ENCODE measurements at regions not wholly inside any gene's neighbourhood (a gene's known extent, or its start where the extent isn't known, plus 50 kb on each side); places are given as distances from the start of the nearest gene placed in this dataset.
"Not testable (repeated sequence)": the region's sequence is repeated elsewhere in the genome, so short reads cannot be mapped to it uniquely, and the experiment has no call there.

DNA sequence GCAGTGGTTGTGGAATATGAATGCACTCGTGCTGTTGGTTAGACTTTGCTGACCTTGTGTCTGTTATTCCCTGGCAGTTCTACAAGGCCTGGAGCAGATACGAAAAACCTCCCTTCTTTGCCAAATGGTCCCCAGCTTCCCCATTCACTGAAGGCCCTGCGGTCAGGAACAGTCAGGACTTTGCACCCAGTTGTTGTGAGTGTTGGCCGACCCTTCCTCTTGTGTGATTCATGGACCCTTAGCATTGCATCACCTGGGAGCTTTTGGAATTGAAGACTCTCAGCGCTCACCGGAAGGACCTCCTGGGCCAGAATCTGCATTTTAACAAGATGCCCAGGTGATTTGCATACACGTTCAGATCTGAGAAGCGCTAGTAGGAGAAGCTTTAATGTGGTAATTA lies 71.6 kb downstream of the ALG1L2 start:
- not testable (repeated sequence) for TF ChIP-seq ZNF501 (tag by site-specific recombination; IDR thresholded peaks at IDR 0.05); ZNF133 (tag by site-specific recombination; IDR thresholded peaks at IDR 0.05); ZBTB7A (tag by site-specific recombination; IDR thresholded peaks at IDR 0.05; ENCODE audit: low read depth); ZNF2 (tag by site-specific recombination; IDR thresholded peaks at IDR 0.05); ZNF157 (tag by site-specific recombination; IDR thresholded peaks at IDR 0.05); ZFP69B (tag by site-specific recombination; IDR thresholded peaks at IDR 0.05)
- TF ChIP-seq, protein P1, sequence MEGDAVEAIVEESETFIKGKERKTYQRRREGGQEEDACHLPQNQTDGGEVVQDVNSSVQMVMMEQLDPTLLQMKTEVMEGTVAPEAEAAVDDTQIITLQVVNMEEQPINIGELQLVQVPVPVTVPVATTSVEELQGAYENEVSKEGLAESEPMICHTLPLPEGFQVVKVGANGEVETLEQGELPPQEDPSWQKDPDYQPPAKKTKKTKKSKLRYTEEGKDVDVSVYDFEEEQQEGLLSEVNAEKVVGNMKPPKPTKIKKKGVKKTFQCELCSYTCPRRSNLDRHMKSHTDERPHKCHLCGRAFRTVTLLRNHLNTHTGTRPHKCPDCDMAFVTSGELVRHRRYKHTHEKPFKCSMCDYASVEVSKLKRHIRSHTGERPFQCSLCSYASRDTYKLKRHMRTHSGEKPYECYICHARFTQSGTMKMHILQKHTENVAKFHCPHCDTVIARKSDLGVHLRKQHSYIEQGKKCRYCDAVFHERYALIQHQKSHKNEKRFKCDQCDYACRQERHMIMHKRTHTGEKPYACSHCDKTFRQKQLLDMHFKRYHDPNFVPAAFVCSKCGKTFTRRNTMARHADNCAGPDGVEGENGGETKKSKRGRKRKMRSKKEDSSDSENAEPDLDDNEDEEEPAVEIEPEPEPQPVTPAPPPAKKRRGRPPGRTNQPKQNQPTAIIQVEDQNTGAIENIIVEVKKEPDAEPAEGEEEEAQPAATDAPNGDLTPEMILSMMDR (tag by site-specific recombination; IDR thresholded peaks at IDR 0.05): not testable (repeated sequence)
- TF ChIP-seq, protein P2, sequence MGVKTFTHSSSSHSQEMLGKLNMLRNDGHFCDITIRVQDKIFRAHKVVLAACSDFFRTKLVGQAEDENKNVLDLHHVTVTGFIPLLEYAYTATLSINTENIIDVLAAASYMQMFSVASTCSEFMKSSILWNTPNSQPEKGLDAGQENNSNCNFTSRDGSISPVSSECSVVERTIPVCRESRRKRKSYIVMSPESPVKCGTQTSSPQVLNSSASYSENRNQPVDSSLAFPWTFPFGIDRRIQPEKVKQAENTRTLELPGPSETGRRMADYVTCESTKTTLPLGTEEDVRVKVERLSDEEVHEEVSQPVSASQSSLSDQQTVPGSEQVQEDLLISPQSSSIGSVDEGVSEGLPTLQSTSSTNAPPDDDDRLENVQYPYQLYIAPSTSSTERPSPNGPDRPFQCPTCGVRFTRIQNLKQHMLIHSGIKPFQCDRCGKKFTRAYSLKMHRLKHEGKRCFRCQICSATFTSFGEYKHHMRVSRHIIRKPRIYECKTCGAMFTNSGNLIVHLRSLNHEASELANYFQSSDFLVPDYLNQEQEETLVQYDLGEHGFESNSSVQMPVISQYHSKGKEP (tag by site-specific recombination; IDR thresholded peaks at IDR 0.05): not testable (repeated sequence)
- TF ChIP-seq, protein P3, sequence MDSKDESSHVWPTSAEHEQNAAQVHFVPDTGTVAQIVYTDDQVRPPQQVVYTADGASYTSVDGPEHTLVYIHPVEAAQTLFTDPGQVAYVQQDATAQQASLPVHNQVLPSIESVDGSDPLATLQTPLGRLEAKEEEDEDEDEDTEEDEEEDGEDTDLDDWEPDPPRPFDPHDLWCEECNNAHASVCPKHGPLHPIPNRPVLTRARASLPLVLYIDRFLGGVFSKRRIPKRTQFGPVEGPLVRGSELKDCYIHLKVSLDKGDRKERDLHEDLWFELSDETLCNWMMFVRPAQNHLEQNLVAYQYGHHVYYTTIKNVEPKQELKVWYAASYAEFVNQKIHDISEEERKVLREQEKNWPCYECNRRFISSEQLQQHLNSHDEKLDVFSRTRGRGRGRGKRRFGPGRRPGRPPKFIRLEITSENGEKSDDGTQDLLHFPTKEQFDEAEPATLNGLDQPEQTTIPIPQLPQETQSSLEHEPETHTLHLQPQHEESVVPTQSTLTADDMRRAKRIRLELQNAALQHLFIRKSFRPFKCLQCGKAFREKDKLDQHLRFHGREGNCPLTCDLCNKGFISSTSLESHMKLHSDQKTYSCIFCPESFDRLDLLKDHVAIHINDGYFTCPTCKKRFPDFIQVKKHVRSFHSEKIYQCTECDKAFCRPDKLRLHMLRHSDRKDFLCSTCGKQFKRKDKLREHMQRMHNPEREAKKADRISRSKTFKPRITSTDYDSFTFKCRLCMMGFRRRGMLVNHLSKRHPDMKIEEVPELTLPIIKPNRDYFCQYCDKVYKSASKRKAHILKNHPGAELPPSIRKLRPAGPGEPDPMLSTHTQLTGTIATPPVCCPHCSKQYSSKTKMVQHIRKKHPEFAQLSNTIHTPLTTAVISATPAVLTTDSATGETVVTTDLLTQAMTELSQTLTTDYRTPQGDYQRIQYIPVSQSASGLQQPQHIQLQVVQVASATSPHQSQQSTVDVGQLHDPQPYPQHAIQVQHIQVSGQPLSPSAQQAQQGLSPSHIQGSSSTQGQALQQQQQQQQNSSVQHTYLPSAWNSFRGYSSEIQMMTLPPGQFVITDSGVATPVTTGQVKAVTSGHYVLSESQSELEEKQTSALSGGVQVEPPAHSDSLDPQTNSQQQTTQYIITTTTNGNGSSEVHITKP (tag by site-specific recombination; IDR thresholded peaks at IDR 0.05): not testable (repeated sequence)
- TF ChIP-seq, protein P4, sequence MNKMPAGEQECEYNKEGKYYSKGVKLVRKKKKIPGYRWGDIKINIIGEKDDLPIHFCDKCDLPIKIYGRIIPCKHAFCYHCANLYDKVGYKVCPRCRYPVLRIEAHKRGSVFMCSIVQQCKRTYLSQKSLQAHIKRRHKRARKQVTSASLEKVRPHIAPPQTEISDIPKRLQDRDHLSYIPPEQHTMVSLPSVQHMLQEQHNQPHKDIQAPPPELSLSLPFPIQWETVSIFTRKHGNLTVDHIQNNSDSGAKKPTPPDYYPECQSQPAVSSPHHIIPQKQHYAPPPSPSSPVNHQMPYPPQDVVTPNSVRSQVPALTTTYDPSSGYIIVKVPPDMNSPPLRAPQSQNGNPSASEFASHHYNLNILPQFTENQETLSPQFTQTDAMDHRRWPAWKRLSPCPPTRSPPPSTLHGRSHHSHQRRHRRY (tag by site-specific recombination; IDR thresholded peaks at IDR 0.05): not testable (repeated sequence)
- TF ChIP-seq, protein P5, sequence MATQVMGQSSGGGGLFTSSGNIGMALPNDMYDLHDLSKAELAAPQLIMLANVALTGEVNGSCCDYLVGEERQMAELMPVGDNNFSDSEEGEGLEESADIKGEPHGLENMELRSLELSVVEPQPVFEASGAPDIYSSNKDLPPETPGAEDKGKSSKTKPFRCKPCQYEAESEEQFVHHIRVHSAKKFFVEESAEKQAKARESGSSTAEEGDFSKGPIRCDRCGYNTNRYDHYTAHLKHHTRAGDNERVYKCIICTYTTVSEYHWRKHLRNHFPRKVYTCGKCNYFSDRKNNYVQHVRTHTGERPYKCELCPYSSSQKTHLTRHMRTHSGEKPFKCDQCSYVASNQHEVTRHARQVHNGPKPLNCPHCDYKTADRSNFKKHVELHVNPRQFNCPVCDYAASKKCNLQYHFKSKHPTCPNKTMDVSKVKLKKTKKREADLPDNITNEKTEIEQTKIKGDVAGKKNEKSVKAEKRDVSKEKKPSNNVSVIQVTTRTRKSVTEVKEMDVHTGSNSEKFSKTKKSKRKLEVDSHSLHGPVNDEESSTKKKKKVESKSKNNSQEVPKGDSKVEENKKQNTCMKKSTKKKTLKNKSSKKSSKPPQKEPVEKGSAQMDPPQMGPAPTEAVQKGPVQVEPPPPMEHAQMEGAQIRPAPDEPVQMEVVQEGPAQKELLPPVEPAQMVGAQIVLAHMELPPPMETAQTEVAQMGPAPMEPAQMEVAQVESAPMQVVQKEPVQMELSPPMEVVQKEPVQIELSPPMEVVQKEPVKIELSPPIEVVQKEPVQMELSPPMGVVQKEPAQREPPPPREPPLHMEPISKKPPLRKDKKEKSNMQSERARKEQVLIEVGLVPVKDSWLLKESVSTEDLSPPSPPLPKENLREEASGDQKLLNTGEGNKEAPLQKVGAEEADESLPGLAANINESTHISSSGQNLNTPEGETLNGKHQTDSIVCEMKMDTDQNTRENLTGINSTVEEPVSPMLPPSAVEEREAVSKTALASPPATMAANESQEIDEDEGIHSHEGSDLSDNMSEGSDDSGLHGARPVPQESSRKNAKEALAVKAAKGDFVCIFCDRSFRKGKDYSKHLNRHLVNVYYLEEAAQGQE (tag by site-specific recombination; IDR thresholded peaks at IDR 0.05): not testable (repeated sequence)
- TF ChIP-seq, protein P6, sequence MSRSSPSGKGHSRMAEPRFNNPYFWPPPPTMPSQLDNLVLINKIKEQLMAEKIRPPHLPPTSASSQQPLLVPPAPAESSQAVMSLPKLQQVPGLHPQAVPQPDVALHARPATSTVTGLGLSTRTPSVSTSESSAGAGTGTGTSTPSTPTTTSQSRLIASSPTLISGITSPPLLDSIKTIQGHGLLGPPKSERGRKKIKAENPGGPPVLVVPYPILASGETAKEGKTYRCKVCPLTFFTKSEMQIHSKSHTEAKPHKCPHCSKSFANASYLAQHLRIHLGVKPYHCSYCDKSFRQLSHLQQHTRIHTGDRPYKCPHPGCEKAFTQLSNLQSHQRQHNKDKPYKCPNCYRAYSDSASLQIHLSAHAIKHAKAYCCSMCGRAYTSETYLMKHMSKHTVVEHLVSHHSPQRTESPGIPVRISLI (tag by site-specific recombination; IDR thresholded peaks at IDR 0.05): not testable (repeated sequence)

Data from HEK293 (cell line).